Fibroblast of lung (primary cell): ENCODE measurements at regions not wholly inside any gene's neighbourhood (a gene's known extent, or its start where the extent isn't known, plus 50 kb on each side); places are given as distances from the start of the nearest gene placed in this dataset.

Source experiments
- EZH2 ChIP-seq: IDR thresholded peaks from 2 replicates; pipeline ENCODE4 v1.5.1; 2012; ENCODE audit warnings: low read length, control low read depth, mild to moderate bottlenecking; ENCODE audit errors: missing control alignments
- TF ChIP-seq, protein P1 (sequence below), 2 donors: IDR thresholded peaks in 1 of 2; conservative IDR thresholded peaks in 1 of 2; 1 replicate in 1 of 2; 2 replicates in 1 of 2; pipeline ENCODE4 v1.5.1; 2011 to 2012; ENCODE audit warnings: low read length in 2 of 2, control low read depth in 1 of 2, inconsistent platforms in 1 of 2, low read depth in 1 of 2, mild to moderate bottlenecking in 1 of 2

DNA sequence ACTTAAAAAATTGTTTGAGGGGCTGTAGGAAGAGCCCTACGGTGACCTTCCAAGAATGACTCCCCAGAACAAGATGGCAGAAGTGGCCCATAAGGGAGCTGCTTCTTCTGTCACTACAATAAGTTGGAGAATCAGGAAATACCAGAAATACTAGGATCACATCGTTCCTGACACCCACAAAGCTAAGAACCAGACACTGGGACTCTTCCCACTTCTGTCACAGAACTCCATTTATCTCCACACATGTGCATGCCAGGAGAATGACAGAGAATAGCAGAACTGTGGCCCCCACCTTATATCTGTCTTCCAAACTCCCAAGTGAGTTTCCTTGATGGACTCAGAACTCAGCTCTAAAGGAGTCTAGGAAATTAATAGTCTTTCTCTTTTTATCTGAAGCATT, 54.6 kb upstream of the UBR2 start:
- TF ChIP-seq, protein P1, sequence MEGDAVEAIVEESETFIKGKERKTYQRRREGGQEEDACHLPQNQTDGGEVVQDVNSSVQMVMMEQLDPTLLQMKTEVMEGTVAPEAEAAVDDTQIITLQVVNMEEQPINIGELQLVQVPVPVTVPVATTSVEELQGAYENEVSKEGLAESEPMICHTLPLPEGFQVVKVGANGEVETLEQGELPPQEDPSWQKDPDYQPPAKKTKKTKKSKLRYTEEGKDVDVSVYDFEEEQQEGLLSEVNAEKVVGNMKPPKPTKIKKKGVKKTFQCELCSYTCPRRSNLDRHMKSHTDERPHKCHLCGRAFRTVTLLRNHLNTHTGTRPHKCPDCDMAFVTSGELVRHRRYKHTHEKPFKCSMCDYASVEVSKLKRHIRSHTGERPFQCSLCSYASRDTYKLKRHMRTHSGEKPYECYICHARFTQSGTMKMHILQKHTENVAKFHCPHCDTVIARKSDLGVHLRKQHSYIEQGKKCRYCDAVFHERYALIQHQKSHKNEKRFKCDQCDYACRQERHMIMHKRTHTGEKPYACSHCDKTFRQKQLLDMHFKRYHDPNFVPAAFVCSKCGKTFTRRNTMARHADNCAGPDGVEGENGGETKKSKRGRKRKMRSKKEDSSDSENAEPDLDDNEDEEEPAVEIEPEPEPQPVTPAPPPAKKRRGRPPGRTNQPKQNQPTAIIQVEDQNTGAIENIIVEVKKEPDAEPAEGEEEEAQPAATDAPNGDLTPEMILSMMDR (conservative IDR thresholded peaks at IDR 0.05 in 1 of 2, IDR thresholded peaks at IDR 0.05 in 1 of 2; ENCODE audit: low read depth in 1 of 2, low read length in 2 of 2): no peak
- no peak for TF ChIP-seq EZH2
